ENCODE measurements at regions not wholly inside any gene's neighbourhood (a gene's known extent, or its start where the extent isn't known, plus 50 kb on each side); places are given as distances from the start of the nearest gene placed in this dataset.
"Not testable (repeated sequence)": the region's sequence is repeated elsewhere in the genome, so short reads cannot be mapped to it uniquely, and the experiment has no call there.

- not testable (repeated sequence) for DNase-seq (ENCODE audit: low read depth)
Measured at GRCh38 chr10:46803082-46803481, 108.1 kb upstream of the PTPN20 start.

DNA sequence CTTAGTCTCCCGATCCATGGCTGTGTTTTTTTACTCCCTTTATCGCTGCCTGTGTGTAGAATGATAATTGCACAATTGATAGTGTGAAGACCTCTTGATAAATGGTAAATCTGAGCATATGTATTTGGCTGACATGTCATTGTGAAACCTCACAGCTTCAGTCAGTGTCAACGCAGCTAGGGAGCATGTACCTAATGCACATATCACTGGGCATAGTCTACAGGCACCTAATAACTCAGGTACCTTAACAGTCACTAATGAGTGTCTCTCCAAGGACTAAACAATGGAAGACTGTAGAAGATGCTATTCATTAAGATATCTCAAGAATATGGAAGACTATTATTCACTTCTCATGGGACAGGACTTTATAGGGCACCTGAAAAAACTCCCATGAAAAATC, 101.0 kb upstream of the PTPN20 start:
- not testable (repeated sequence) for DNase-seq (ENCODE audit: low read depth)

DNA sequence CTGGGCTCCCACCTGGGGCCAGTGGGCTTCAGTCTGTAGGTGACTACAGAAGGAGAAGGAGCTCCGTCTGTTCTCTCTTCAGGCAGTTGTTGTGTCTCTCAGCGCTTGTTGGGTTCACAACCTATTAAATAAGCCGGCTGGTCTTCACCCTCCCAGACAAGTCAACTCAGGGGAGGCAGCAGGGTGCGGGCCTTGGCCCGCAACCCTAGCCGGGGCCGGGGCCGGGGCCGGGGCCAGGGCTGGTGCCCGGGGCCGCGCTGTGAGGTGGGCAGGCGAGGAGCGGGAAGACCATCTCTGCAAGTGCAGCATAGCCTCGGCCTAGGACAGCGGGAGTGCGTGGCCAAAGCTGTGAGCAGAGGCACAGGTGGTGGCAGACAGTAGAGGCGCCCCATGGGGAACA, 95.1 kb upstream of the PTPN20 start:
- not testable (repeated sequence) for DNase-seq (ENCODE audit: low read depth)

DNA sequence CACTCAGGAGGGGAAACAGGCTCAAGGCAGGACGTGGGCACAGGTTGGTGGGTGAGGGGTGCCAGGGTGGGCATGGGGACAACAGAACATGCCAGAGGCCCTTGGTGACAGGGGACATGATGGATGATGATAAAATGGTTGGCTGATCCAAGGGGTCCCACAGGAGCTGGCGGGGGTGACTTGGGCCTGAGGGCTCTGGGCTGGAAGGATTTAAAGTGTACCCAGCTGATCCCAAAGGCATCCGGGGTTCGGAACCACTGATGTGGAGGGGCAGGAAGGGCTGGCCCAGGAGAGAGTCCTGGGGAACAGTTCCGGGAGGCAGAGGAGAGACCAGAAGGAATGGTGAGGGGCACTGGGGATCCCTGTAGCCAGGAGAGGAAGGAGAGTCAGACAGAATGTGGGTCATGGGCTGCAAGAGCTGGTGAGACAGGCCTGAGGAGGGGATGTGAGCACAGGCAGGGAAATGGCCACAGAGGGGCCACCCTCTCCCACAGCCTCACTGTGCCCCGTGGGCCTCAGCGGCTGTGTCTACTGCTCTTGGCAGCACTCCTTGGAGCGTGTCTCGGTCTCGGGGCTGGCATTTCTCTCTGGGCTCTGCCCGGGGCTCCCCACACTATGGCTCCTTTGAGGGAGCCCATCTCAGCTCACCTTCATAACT, 70.7 kb upstream of the PTPN20 start:
- DNase-seq (ENCODE audit: low read depth): not testable (repeated sequence)

- DNase-seq (ENCODE audit: low read depth): not testable (repeated sequence)
Measured at GRCh38 chr10:46841051-46841593, 70.1 kb upstream of the PTPN20 start.

DNA sequence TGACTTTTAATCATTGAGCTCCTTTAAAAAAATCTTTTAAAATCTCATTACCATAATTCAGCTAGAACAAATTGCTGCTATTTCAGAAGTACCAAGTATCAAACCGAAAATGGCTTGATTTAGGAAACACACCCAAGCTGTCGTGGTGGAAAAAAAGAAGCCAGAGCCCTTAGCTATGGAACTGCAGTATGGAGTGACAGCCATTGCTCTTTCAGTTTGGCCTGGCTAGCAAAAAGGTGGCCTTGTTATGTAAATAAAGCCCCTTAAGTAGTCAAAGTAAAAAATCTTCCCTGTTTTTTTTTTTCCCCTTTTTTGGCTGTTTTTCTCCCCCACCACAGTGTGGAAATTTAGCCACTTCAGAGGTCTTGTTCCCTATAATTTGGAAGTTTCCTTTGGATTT, 66.0 kb upstream of the PTPN20 start:
- not testable (repeated sequence) for DNase-seq (ENCODE audit: low read depth)

DNA sequence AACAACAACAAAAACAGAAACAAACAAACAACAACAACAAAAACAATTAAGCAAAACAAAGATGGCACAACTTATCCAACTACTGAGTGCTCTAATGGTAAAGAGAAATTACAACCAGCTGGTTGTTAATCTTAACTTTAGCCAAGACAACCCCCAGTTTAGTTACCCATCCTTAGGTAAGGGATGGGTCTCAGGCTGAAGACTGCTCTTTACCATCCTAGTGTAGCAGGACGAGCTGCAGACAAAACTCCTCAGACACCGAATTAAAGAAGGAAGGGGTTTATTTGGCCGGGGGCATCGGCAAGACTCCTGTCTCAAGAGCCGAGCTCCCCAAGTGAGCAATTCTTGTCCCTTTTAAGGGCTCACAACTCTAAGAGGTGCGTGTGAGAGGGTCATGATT, 65.6 kb upstream of the PTPN20 start:
- not testable (repeated sequence) for DNase-seq (ENCODE audit: low read depth)

GRCh38 chr10:46860753-46861152, 50.5 kb upstream of the PTPN20 start:
- not testable (repeated sequence) for DNase-seq (ENCODE audit: low read depth)

Data from stimulated activated CD8-positive, alpha-beta memory T cell treated with anti-CD3 and anti-CD28 coated beads, Interleukin-12 subunit alpha, Interleukin-12 subunit beta, amount 100 ng/mL, for 1 hour (primary cell).